CD4-positive, alpha-beta T cell treated with Interleukin-4 for 4 hours (primary cell): ENCODE measurements at regions not wholly inside any gene's neighbourhood (a gene's known extent, or its start where the extent isn't known, plus 50 kb on each side); places are given as distances from the start of the nearest gene placed in this dataset.
"Not testable (repeated sequence)": the region's sequence is repeated elsewhere in the genome, so short reads cannot be mapped to it uniquely, and the experiment has no call there.

ENCODE experiments used
- DNase-seq: peaks from one replicate; pipeline ENCODE4 v3.0.0-alpha.2; 2020

- DNase-seq, result no peak
Measured at GRCh38 chr16:5781436-5781835, 683.8 kb upstream of the EEF2KMT start.

- DNase-seq, result no peak
Measured at GRCh38 chr16:5776876-5777275, 679.3 kb upstream of the EEF2KMT start.

GRCh38 chr16:5775916-5776315 lies 678.3 kb upstream of the EEF2KMT start:
- DNase-seq, result no peak

GRCh38 chr16:5770118-5770517 lies 672.5 kb upstream of the EEF2KMT start:
- no peak for DNase-seq

- no peak for DNase-seq
Measured at GRCh38 chr16:5769513-5769912, 671.9 kb upstream of the EEF2KMT start.

GRCh38 chr16:5768445-5768844 lies 670.9 kb upstream of the EEF2KMT start:
- no peak for DNase-seq

GRCh38 chr16:5763176-5763575 lies 665.6 kb upstream of the EEF2KMT start:
- no peak for DNase-seq

- DNase-seq, result no peak
Measured at GRCh38 chr16:5762362-5762761, 664.8 kb upstream of the EEF2KMT start.

GRCh38 chr16:5761592-5761991 lies 664.0 kb upstream of the EEF2KMT start:
- no peak for DNase-seq

- no peak for DNase-seq
Measured at GRCh38 chr16:5758281-5758680, 660.7 kb upstream of the EEF2KMT start.

GRCh38 chr16:5756969-5757368 lies 659.4 kb upstream of the EEF2KMT start:
- DNase-seq, result no peak

- no peak for DNase-seq
Measured at GRCh38 chr16:5753381-5753780, 655.8 kb upstream of the EEF2KMT start.

- no peak for DNase-seq
Measured at GRCh38 chr16:5751216-5751615, 653.6 kb upstream of the EEF2KMT start.

- DNase-seq, result not testable (repeated sequence)
Measured at GRCh38 chr16:5750439-5750838, 652.8 kb upstream of the EEF2KMT start.

- DNase-seq, result no peak
Measured at GRCh38 chr16:5738586-5738985, 641.0 kb upstream of the EEF2KMT start.

- DNase-seq, result no peak
Measured at GRCh38 chr16:5736209-5736930, 638.8 kb upstream of the EEF2KMT start.

GRCh38 chr16:5735444-5735843 lies 637.8 kb upstream of the EEF2KMT start:
- no peak for DNase-seq

GRCh38 chr16:5730783-5731182 lies 633.2 kb upstream of the EEF2KMT start:
- no peak for DNase-seq

- DNase-seq, result no peak
Measured at GRCh38 chr16:5722116-5722619, 624.6 kb upstream of the EEF2KMT start.

GRCh38 chr16:5715155-5715554 lies 617.6 kb upstream of the EEF2KMT start:
- no peak for DNase-seq

GRCh38 chr16:5709889-5710288 lies 612.3 kb upstream of the EEF2KMT start:
- DNase-seq, result no peak

GRCh38 chr16:5706211-5706610 lies 608.6 kb upstream of the EEF2KMT start:
- DNase-seq, result no peak

GRCh38 chr16:5704271-5704670 lies 606.7 kb upstream of the EEF2KMT start:
- DNase-seq, result no peak

GRCh38 chr16:5693426-5693825 lies 595.8 kb upstream of the EEF2KMT start:
- no peak for DNase-seq

GRCh38 chr16:5681966-5682365 lies 584.4 kb upstream of the EEF2KMT start:
- DNase-seq, result no peak
